ENCODE measurements at regions not wholly inside any gene's neighbourhood (a gene's known extent, or its start where the extent isn't known, plus 50 kb on each side); places are given as distances from the start of the nearest gene placed in this dataset.

DNA sequence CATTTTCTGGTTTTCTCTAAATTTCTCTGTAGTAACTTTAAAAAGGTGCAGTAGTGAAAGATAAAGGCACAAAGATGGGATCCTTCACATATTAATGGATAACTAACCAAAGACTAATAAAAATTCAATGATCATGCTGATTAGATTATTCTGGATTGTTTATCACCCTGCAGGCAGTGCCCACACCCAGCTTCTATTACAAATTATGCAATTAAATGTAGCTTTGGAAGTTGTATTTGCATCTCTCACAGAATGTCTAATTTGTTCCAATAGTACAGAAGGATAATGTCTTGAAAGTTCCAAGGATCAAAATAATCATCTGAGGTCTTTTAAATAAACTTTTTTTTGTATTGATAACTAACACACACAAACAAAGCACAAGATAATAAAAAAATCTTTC is 837.6 kb downstream of the HACE1 start:
- Histone ChIP-seq H3K27me3 (ENCODE audit: control insufficient read depth in 2 of 2, insufficient read depth in 2 of 2, low read length in 2 of 2) (no peaks in the 10 kb centered on the region), H3K4me3 (no peak overlapping the region), H3K27ac (ENCODE audit: extremely low read depth, low read depth, low read length) (no peak overlapping the region), H3K4me1 (replicated peaks in 1 of 2; ENCODE audit: control insufficient read depth in 2 of 2, insufficient read depth in 2 of 2, low read length in 2 of 2) (no peaks in the 10 kb centered on the region), H3K4me2 (ENCODE audit: insufficient read depth, low read length) (no peak overlapping the region), H3K79me2 (ENCODE audit: control insufficient read depth, insufficient read depth, low read length) (no peaks in the 10 kb centered on the region), H3K9me1 (ENCODE audit: control insufficient read depth, insufficient read depth, low read length) (no peaks in the 10 kb centered on the region), H2AFZ (ENCODE audit: low read depth, low read length) (no peak overlapping the region), H3K36me3 (ENCODE audit: control insufficient read depth, insufficient read depth, low read length) (no peaks in the 10 kb centered on the region), H3K9me3 (replicated peaks; ENCODE audit: control insufficient read depth, insufficient read depth, low read depth, low read length) (no peaks in the 10 kb centered on the region), H3K9ac (ENCODE audit: insufficient read depth in 1 of 2, low read depth in 2 of 2, low read length in 2 of 2) (no peak overlapping the region), H4K20me1 (replicated peaks; ENCODE audit: control insufficient read depth, insufficient read depth, low read length) (no peaks in the 10 kb centered on the region)
- FAIRE-seq, result no peak
- intact Hi-C loops (cut with micrococcal nuclease) (no loop called here), in situ Hi-C loops (cut with MboI) (no loop called here)
- no peak for DNase-seq (ENCODE audit: extremely low read depth in 1 of 4, low spot score in 3 of 4)
- CTCF ChIA-PET (ENCODE audit: low intra/inter-chr PET ratio), result no interaction called here
- BruUV-seq (replicated peaks), result no TSS peak
- POLR2A ChIA-PET, result no interaction called here
- TF ChIP-seq XRCC4 (IDR thresholded peaks at IDR 0.05; ENCODE audit: extremely low read depth, insufficient read depth, insufficient read length) (no peak), CBX5 (IDR thresholded peaks at IDR 0.05; ENCODE audit: borderline replicate concordance, low read depth) (no peak), FOS (IDR thresholded peaks at IDR 0.05; ENCODE audit: extremely low read depth, insufficient read length) (no peak), ZNF41 (CRISPR knock-in tag; conservative IDR thresholded peaks at IDR 0.05) (no peak)
- TF ChIP-seq, protein P1, sequence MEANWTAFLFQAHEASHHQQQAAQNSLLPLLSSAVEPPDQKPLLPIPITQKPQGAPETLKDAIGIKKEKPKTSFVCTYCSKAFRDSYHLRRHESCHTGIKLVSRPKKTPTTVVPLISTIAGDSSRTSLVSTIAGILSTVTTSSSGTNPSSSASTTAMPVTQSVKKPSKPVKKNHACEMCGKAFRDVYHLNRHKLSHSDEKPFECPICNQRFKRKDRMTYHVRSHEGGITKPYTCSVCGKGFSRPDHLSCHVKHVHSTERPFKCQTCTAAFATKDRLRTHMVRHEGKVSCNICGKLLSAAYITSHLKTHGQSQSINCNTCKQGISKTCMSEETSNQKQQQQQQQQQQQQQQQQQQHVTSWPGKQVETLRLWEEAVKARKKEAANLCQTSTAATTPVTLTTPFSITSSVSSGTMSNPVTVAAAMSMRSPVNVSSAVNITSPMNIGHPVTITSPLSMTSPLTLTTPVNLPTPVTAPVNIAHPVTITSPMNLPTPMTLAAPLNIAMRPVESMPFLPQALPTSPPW (CRISPR knock-in tag; IDR thresholded peaks at IDR 0.05), result no peak
- no peak for ATAC-seq

DNA sequence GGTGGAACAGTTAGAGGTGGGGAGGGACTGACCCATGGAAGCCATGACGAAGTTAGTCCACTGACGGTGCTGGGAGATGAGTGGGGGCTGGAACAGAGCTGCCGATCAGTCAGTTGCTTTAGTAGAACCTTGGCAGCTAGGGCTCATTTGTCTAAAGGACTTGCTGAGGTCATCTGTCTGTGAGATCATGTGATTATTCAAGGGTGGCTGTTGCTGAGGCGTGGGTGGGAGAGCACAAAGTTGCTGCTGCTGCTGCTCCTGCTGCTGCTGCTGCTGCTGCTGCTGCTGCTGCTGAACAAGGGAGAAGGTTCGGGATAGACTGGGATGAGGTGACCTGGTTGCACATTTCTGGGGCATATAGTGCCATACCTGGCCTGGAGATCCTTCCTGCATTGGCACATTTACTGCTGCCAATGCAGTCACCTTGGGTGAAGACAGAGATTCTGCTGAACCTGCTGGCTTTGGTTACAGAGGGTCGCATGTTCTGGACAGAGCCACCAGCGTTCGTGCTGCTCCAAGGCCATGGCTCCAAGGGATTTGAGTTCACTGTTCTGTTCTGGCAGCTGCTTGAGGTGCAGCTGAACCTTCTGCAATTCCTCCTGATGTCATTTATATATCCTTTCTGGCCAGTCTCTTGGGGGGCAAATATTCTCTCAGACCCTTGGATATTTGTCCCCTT is 840.5 kb downstream of the HACE1 start:
- FAIRE-seq, result no peak
- Histone ChIP-seq H3K9me3 (replicated peaks; ENCODE audit: control insufficient read depth, insufficient read depth, low read depth, low read length) (no peaks in the 10 kb centered on the region), H3K4me3 (no peak overlapping the region), H3K9ac (ENCODE audit: insufficient read depth in 1 of 2, low read depth in 2 of 2, low read length in 2 of 2) (no peak overlapping the region), H3K4me2 (ENCODE audit: insufficient read depth, low read length) (no peak overlapping the region), H3K36me3 (ENCODE audit: control insufficient read depth, insufficient read depth, low read length) (no peaks in the 10 kb centered on the region), H3K9me1 (ENCODE audit: control insufficient read depth, insufficient read depth, low read length) (no peaks in the 10 kb centered on the region), H2AFZ (ENCODE audit: low read depth, low read length) (no peak overlapping the region), H3K27me3 (ENCODE audit: control insufficient read depth in 2 of 2, insufficient read depth in 2 of 2, low read length in 2 of 2) (no peaks in the 10 kb centered on the region), H3K4me1 (replicated peaks in 1 of 2; ENCODE audit: control insufficient read depth in 2 of 2, insufficient read depth in 2 of 2, low read length in 2 of 2) (no peaks in the 10 kb centered on the region), H4K20me1 (replicated peaks; ENCODE audit: control insufficient read depth, insufficient read depth, low read length) (no peaks in the 10 kb centered on the region), H3K27ac (ENCODE audit: extremely low read depth, low read depth, low read length) (no peak overlapping the region), H3K79me2 (ENCODE audit: control insufficient read depth, insufficient read depth, low read length) (no peaks in the 10 kb centered on the region)
- POLR2A ChIA-PET, result no interaction called here
- WGBS (ENCODE audit: insufficient coverage, low coverage, missing lambda C conversion rate), result 0% methylated on average over 8 of the region's 8 CpGs
- DNase-seq (ENCODE audit: extremely low read depth in 1 of 4, low spot score in 3 of 4), result no peak
- intact Hi-C loops (cut with micrococcal nuclease) (no loop called here), in situ Hi-C loops (cut with MboI) (no loop called here)
- CTCF ChIA-PET (ENCODE audit: low intra/inter-chr PET ratio), result no interaction called here
- no TSS peak for BruUV-seq (replicated peaks)
- ATAC-seq, result no peak
- no peak for TF ChIP-seq U2AF2 (optimal IDR thresholded peaks at IDR 0.05; ENCODE audit: low read depth, low read length)
- TF ChIP-seq SMAD1 (IDR thresholded peaks at IDR 0.05; ENCODE audit: low read depth, low read length, partially characterized antibody), result no peak
- no peak for TF ChIP-seq THRAP3 (IDR thresholded peaks at IDR 0.05; ENCODE audit: borderline replicate concordance)
- no peak for TF ChIP-seq POLR2G (IDR thresholded peaks at IDR 0.05; ENCODE audit: low read depth, low read length)
